ENCODE measurements at regions not wholly inside any gene's neighbourhood (a gene's known extent, or its start where the extent isn't known, plus 50 kb on each side); places are given as distances from the start of the nearest gene placed in this dataset.

DNA sequence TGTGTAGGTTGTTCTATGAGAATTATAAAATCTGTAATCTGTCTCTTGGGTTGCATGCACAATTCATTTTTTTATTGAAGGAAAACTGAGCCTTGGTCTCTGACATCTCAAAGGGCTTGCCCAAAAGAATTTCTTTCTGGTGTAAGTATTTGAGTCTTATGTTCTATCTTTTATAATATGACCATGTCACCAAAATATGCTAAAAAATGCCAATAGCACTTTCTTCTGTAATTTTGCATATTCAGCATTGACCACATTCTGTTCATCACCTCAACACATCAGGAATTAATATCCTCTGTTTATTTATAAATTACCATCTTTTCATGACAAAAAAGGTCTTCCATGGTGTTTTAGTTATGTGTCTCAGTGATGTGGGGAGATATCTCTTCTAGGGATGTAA is 268.7 kb upstream of the TCF4 start:
- peaks cover 2 to 3% (median 2%) of the 10 kb centered on the region in 3 donors for H3K27me3 Mint-ChIP-seq (ENCODE audit: low read depth in 3 of 3)
- H3K27me3 ChIP-seq (ENCODE audit: control insufficient read depth in 2 of 2, insufficient read depth in 2 of 2, low read length in 2 of 2): no peaks in the 10 kb centered on the region
- no peaks in the 10 kb centered on the region for H3K79me2 ChIP-seq (ENCODE audit: insufficient read depth, low read length)
- no peak overlapping the region for H3K27ac ChIP-seq (ENCODE audit: low read depth in 1 of 2, low read length in 2 of 2)
- intact Hi-C loops (cut with micrococcal nuclease): no loop called here
- peaks cover 0 to 3% (median 0%) of the 10 kb centered on the region in 7 donors for H3K9me3 Mint-ChIP-seq
- no peak overlapping the region for H3K27ac Mint-ChIP-seq
- no peak overlapping the region for H3K4me3 Mint-ChIP-seq
- TF ChIP-seq, protein P1, sequence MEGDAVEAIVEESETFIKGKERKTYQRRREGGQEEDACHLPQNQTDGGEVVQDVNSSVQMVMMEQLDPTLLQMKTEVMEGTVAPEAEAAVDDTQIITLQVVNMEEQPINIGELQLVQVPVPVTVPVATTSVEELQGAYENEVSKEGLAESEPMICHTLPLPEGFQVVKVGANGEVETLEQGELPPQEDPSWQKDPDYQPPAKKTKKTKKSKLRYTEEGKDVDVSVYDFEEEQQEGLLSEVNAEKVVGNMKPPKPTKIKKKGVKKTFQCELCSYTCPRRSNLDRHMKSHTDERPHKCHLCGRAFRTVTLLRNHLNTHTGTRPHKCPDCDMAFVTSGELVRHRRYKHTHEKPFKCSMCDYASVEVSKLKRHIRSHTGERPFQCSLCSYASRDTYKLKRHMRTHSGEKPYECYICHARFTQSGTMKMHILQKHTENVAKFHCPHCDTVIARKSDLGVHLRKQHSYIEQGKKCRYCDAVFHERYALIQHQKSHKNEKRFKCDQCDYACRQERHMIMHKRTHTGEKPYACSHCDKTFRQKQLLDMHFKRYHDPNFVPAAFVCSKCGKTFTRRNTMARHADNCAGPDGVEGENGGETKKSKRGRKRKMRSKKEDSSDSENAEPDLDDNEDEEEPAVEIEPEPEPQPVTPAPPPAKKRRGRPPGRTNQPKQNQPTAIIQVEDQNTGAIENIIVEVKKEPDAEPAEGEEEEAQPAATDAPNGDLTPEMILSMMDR (IDR thresholded peaks at IDR 0.05): no peak
- no peaks in the 10 kb centered on the region for H3K36me3 ChIP-seq (replicated peaks in 1 of 2; ENCODE audit: control insufficient read depth in 1 of 2, insufficient read depth in 2 of 2, low read length in 2 of 2)
- H2AFZ ChIP-seq (ENCODE audit: insufficient read depth, low read depth, low read length, poor library complexity, severe bottlenecking): no peak overlapping the region
- no peaks in the 10 kb centered on the region for H3K9me3 ChIP-seq (replicated peaks in 1 of 2; ENCODE audit: control insufficient read depth in 1 of 2, insufficient read depth in 1 of 2, low read length in 2 of 2)
- DNase-seq: no peak
- H3K9ac ChIP-seq (ENCODE audit: insufficient read depth, low read length, poor library complexity, severe bottlenecking): no peak overlapping the region
- H4K20me1 ChIP-seq (ENCODE audit: insufficient read depth, low read length): no peaks in the 10 kb centered on the region
- H3K36me3 Mint-ChIP-seq: no peaks in the 10 kb centered on the region
- H3K4me3 ChIP-seq (replicated peaks in 1 of 3; ENCODE audit: low read depth in 2 of 3, low read length in 3 of 3): no peak overlapping the region
- no peak overlapping the region for H3K4me2 ChIP-seq (replicated peaks; ENCODE audit: extremely low read depth, low read length, poor library complexity, severe bottlenecking)
- no peaks in the 10 kb centered on the region for H3K4me1 Mint-ChIP-seq
- no peaks in the 10 kb centered on the region for H3K4me1 ChIP-seq (ENCODE audit: control insufficient read depth in 1 of 2, insufficient read depth in 2 of 2, low read length in 2 of 2)

DNA sequence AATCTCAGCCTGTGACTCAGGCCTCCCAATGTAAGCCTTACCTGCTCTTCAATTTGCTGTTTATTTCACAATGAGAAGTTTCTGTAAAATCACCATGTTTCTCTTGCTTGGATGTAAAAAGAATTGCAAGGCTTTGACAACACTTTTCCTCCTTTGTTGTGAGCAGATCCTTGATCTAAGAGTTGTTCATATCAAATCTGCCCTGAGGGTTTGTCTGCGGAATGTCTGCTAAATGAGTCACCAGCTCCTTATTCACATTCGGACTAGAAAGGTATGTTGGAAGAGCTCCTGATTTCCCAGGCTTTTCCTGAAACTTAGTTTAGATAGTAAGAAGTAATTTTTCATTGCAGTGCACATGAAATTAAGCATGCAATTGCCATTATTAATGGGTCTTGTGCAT is 268.2 kb upstream of the TCF4 start:
- no peak overlapping the region for H3K4me3 Mint-ChIP-seq
- H2AFZ ChIP-seq (ENCODE audit: insufficient read depth, low read depth, low read length, poor library complexity, severe bottlenecking): no peak overlapping the region
- no peaks in the 10 kb centered on the region for H3K36me3 Mint-ChIP-seq
- H3K79me2 ChIP-seq (ENCODE audit: insufficient read depth, low read length): no peaks in the 10 kb centered on the region
- no peak overlapping the region for H3K27ac ChIP-seq (ENCODE audit: low read depth in 1 of 2, low read length in 2 of 2)
- no peak for DNase-seq
- H3K4me1 ChIP-seq (ENCODE audit: control insufficient read depth in 1 of 2, insufficient read depth in 2 of 2, low read length in 2 of 2): no peaks in the 10 kb centered on the region
- no peak overlapping the region for H3K4me3 ChIP-seq (replicated peaks in 1 of 3; ENCODE audit: low read depth in 2 of 3, low read length in 3 of 3)
- no peaks in the 10 kb centered on the region for H3K4me1 Mint-ChIP-seq
- H3K27me3 ChIP-seq (ENCODE audit: control insufficient read depth in 2 of 2, insufficient read depth in 2 of 2, low read length in 2 of 2): no peaks in the 10 kb centered on the region
- no CpG with 5 or more reads among the region's 2 CpGs for WGBS (ENCODE audit: insufficient coverage)
- H3K27ac Mint-ChIP-seq: no peak overlapping the region
- intact Hi-C loops (cut with micrococcal nuclease): no loop called here
- H3K4me2 ChIP-seq (replicated peaks; ENCODE audit: extremely low read depth, low read length, poor library complexity, severe bottlenecking): no peak overlapping the region
- H3K9me3 ChIP-seq (replicated peaks in 1 of 2; ENCODE audit: control insufficient read depth in 1 of 2, insufficient read depth in 1 of 2, low read length in 2 of 2): no peaks in the 10 kb centered on the region
- H3K9me3 Mint-ChIP-seq: peaks cover 0 to 3% (median 0%) of the 10 kb centered on the region in 7 donors
- H3K27me3 Mint-ChIP-seq (ENCODE audit: low read depth in 3 of 3): peaks cover 0 to 3% (median 0%) of the 10 kb centered on the region in 3 donors
- no peak overlapping the region for H3K9ac ChIP-seq (ENCODE audit: insufficient read depth, low read length, poor library complexity, severe bottlenecking)
- no peaks in the 10 kb centered on the region for H4K20me1 ChIP-seq (ENCODE audit: insufficient read depth, low read length)
- TF ChIP-seq, protein P1 (IDR thresholded peaks at IDR 0.05): no peak
- no peaks in the 10 kb centered on the region for H3K36me3 ChIP-seq (replicated peaks in 1 of 2; ENCODE audit: control insufficient read depth in 1 of 2, insufficient read depth in 2 of 2, low read length in 2 of 2)
